ENCODE measurements at regions not wholly inside any gene's neighbourhood (a gene's known extent, or its start where the extent isn't known, plus 50 kb on each side); places are given as distances from the start of the nearest gene placed in this dataset.

DNA sequence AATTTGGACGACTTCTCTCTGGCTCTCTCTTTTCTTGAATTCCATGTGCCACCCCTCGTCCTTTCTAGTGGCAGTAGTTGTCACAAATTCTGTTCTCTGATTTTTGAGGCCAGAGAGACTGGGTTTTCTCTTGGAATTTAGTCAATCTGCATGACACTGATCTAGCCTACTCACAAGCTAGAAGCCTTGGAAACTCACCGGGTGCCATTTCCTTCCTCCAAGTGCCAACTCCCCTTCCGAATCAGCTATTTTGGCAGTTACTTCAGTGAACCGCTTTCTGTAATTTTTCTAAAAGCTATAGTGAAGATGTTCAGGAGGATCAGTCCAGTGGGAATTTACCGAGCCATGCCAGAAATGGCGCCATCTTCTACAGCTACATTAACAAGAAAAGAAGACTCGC lies 228.9 kb downstream of the PMP22 start:
- no peak for DNase-seq

- DNase-seq, result no peak
Observed at GRCh38 chr17:15031975-15032374, 233.2 kb downstream of the PMP22 start.

DNA sequence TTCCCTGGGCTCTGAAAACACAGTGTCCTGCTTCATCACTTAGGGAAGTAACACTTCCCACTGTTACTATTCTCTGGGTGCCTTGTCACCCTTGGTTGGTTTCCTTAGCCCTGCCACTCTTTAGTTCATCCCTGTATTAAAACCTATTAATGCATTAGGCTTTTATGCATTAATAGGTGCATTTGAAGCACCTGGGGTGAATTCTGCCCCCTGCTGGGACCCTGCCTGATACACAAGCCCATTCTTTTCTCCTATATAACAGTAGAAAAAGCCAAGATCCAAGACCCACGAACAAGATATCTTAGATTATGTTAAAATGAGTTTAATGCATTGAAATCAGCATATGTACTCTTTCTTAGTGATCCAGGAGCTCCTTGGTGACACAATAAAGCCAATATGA lies 235.7 kb downstream of the PMP22 start:
- no peak for DNase-seq

DNA sequence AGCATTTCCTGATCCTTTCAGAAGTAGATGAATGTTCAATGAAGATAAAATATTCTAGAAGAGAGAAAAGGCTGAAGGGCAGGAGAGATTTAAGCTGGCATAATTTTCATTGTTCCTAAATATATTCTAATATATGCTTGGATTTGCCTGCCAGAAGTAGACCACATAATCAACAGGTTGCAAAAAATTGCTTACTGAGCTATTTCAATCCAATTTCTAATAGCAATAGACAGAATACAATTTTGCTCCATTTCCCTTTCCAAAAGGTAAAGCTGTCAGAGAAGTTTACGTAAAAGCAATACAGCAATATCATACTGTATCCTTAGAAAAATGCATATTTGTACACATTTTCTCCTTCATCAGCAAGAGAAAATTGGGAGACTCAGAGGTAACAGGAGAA lies 237.3 kb downstream of the PMP22 start:
- DNase-seq, result no peak

DNA sequence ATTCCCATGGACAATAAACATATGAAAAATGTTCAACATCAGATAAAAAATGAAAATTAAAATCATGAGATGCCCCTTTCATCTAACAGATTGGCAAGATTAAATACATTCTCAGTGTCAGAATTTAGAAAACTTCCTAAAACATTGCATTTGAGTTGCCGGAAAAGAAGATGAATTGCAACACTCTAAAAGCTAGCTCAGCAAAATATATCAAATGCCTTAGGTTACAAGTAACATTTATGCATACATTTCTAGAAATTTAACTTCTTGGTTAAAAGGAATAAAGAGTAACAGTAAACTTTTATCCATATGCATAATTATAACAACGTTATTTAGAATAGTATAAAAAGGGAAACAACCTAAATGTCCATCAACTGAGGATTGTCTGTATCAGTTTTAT lies 239.0 kb downstream of the PMP22 start:
- DNase-seq, result no peak

- DNase-seq, result no peak
Observed at GRCh38 chr17:15023589-15024336, 241.4 kb downstream of the PMP22 start.

DNA sequence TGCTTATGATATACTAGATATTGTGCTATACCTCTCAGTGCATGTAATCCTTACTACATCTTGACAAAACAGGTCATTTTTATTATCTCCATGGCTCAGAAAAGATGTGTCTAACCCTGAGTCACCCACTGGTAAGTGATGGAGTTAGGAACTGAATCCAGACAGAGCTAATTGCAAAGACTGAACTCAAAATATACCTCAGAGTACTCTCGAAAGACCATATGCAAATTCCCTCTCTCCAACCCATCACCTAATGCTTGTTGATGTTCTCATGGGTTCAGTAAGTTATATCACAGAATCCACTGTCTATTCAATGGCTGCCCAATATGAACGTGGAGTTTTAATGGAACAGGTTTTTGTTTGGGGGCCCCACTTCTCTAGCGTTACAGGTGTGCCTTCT lies 246.0 kb downstream of the PMP22 start:
- DNase-seq, result no peak

- DNase-seq, result no peak
Observed at GRCh38 chr17:15012351-15012980, 252.7 kb downstream of the PMP22 start.

DNA sequence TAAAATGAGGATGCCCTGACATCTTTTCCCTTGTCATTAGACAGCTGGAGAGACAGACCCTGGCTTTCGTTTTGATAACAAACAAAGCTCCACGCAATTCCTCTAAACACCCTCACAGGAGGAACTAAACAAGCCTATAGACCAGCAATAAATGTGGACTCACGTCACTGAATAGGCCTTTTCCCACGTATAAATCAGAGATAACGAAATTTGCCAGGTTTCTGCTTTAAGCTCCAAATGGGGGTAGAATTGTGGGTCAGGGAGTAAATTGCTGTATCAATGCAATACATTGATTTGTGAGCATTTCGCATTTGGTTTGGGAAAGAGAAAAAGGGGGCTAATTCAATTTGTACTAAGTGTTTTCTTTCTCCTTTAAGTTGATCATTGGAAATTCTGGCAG lies 256.0 kb downstream of the PMP22 start:
- no peak for DNase-seq

DNA sequence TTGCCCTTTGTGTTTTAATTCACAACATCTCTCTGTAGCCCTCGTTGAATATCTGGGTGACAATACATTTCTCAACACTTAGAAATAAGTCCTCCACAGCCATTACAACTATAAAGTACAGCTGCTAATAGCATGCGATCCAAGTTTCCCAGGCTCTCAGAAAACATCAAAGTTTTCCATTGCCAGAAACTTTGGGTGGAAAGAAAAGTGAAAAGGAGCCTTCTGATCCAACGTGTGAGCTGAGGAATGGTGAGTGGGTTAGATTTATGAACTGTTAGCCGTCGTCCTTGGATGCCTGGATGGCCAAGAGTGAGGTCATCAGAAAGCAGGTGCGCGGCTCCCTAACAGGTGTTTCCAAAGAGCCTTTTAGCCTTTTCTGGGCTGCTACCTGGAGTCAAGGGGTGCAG lies 258.0 kb downstream of the PMP22 start:
- no peak for DNase-seq

DNA sequence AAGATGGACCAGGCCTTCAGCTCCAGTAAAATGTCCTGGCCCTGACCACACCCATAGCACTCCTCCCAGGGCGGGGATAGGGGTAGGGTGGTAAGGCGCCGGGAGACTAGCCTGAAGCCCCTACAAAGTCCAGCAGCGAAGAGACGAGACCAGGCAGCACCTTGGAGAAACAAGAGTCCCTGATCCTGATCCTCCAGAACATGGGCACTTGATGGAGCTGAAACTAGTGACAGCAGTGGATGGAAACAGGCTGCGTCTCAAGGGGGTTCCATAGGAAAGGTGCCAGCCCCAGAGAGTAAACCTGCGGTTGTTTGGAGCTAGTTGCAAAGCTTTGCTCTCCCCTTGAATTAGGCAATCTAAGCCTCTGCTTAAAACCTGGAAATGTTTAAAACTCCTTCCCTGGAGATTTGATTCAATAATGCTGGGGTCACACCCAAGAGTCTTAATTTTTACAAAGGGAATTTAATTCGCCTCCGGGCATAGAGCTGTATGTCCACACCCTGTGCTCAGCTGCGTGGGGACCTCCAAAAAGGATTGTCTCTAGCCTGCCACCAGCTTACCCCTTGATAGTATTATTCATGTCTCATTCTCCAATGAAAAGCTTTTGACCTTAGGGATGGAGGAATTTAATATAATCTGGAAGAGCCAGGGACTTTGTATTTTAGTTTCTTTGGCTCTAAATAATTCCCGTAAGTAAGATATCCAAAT lies 258.6 kb downstream of the PMP22 start:
- no peak for DNase-seq

DNA sequence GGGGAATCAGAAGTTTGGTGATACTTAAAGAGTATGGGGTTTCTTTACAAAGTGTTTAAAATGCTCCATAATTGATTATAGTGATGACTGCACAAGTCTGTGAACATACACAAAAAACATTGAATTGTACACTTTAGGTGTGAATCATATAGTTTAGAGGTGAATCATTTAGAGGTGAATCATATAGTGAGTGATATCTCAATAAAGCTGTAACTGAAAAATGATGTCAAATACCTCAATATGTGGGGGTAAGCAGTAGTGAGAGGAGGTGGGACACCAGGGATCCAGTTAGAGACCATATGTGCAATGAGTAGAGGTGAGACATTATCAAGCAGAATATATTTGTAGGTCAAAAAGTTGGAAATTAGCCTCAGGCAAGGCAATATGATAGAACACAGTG lies 264.5 kb downstream of the PMP22 start:
- no peak for DNase-seq

DNA sequence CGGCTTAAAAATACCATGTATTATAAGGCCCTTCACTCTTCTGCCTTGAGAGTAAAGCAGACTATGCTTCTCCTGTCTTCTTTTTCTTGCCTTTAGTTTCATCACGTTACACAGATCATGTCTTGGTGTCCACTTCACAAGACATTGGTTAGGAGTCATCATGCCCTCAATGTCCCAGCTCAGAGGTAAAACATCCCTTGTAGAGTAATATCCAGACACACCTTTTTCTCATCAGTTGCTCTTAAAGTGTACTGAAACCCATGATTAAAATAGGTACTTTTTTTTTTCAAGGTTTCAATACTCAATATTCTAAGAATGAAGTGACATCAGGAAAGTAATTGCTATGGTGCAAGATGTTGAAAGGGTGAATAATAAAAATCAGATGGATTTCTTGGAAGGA lies 267.8 kb downstream of the PMP22 start:
- DNase-seq, result no peak

DNA sequence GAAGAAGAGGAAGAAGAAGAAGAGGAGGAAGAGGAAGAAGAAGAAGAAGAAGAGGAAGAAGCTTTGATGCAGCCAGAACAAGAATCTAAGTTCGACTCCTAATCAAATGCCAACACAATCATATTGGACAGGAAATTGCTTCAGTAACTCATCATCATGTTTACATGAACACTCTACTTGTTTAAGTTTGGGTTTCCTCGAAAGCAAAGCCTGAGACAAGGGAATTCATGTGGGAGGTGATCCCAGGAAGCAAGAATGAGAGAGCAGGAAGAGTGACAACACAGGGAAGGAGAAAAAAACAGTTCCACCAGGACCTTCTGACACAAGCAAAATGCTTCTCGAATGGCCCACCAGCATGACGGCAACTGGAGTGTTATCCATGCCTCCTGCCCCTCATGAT lies 279.0 kb downstream of the PMP22 start:
- no peak for DNase-seq

DNA sequence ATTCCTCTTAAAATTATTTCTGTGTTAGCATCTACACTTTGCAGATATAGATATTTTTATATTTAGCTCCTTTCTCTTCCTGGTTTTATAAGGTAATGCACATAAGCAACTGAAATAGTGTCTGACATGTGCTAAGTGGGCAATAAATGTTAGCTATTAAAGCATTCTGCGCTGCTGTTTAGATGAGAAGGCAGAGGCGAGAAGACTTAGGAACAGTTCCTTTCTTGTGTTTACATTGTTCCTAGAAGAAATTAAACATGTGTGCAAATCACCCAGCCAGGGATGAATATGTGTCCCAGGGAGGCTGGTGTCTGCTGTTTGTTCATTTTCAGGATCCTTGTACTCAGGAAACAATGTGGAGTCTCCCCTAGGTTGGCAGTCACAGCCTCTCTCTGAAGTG lies 292.3 kb downstream of the PMP22 start:
- DNase-seq, result no peak

- DNase-seq, result no peak
Observed at GRCh38 chr17:14971054-14971453, 294.1 kb downstream of the PMP22 start.

- no peak for DNase-seq
Observed at GRCh38 chr17:14959106-14959648, 305.9 kb downstream of the PMP22 start.

- no peak for DNase-seq
Observed at GRCh38 chr17:14953405-14953804, 311.7 kb downstream of the PMP22 start.

- no peak for DNase-seq
Observed at GRCh38 chr17:14950686-14951085, 314.4 kb downstream of the PMP22 start.

DNA sequence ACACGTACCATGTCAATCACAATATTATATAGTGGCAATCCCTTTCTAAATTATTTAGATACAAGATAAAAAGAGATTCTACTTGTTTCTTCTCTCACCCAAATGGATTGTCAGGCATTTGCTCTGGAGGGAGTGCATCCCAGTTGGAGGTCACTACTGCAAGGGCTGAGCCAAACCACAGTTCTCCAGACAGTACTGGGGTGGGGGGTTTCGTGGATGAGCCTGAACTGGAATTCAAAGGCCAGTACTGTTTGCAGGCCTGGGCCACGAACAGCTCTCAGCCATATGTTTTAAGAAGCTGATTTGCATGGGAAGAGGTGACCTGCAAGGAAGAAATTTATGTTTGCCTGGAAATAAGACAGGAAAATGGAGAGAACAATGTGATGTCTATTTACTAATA lies 314.9 kb downstream of the PMP22 start:
- DNase-seq, result no peak

DNA sequence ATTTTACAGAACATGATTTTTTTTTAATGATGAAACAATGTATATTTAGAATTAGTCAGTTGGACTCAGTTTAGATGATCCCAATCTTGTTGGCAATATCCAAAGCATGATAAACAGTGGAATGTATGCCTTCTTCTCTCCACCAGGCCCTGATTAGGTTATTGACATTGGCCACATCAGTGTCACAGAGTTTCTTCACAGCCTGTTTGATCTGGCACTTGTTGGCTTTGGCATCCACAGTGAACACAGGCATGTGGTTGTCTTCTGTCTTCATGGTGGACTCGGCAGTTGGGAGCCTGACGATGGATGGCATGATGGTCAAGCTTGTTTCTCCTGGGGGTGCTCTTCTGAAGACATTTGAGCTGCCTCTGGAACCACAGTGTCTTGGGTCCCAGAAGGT lies 317.5 kb downstream of the PMP22 start:
- DNase-seq, result no peak

GRCh38 chr17:14946481-14946880 lies 318.6 kb downstream of the PMP22 start:
- DNase-seq, result no peak

DNA sequence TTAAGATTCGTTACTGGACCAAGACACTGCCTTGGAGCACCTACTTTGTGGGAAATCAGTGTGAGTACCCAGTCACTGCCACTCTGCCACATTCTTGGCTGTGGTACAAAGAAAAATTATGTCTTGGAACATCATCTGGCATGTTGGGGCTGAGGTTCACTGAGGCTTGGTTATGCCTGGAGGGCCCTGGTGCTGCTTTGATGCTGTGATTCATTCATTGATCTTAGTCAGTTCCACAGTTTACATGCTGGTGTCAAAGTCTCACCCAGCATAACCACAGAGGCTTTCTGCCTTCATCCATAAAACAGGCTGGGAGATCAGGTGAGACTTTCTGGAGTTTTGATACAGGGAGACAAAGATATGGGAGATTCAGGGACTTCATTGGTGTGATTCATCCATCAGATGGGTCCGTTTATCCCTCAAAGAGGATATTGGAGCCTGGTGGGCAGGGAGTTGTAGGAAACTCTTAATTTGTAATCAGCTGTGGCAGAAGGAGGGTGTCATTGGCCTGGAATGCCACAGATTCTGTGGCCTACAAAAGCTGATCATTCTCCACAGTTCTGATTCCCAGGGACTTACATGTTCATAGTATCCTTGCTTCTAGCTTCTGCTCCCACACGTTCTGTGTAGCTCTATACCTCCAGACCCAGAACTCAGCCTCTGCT lies 322.5 kb downstream of the PMP22 start:
- no peak for DNase-seq

GRCh38 chr17:14940938-14941265 lies 324.2 kb downstream of the PMP22 start:
- no peak for DNase-seq
